T-helper 2 cell (primary cell): ENCODE measurements at regions not wholly inside any gene's neighbourhood (a gene's known extent, or its start where the extent isn't known, plus 50 kb on each side); places are given as distances from the start of the nearest gene placed in this dataset.

Experiments
- DNase-seq, 5 experiments: peaks; one replicate each; pipeline versions ENCODE4 v3.0.0 to v3.0.0-alpha.2; 2012 to 2022

DNA sequence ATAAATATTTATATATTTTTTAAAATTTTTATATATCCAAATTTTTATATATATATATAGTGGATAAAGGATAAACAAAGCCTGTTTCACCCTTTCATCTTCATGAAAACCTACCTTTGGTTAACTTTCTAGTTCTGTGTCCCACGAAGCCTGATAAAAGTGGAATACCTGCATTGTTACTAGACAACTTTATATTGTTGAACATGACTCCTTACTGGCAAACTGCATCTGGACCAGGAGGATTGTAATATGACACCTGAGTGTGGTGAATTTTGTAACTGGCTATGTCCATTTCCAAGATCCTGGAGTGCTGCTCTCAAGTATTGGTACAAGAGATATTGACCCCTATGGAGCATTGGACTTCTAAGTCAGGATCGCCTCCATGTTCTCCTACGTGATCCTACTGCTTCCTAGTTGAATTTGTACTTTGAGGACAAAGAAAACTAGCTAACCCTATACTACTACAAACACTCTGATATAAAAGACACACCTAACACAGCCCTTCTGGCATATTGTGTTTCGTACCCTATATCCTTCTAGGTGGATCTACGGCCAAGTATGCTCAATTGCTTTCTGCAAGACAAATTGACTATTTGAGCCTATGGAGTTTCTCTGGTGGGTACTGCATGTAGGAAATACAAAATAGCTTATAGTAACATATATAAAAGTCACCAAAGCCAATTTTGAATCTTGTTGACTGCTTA is 61.3 kb upstream of the PRRG1 start:
- DNase-seq: peak in 1 of 5 experiments; percentile 11

DNA sequence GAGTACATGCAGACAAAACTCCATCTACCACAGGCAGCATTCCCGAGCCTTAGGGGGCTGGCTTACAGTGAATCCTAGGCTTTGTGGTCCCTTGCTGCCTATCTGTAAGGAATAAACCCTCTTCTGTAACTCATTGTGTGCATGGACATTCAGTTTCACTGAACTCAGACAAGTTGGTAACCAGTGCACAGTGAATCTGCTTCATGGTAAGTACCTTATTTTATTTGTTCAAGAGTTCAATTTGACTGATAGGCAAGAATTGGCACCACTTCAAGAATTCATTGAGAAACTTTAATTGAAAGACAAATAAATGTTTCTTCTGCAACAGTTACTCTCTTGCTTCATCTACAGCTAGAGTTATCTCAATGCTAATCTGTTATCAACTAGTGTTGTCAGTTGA is 57.2 kb upstream of the PRRG1 start:
- no peak for DNase-seq
